Stimulated activated CD8-positive, alpha-beta memory T cell treated with anti-CD3 and anti-CD28 coated beads, Interleukin-12 subunit alpha, Interleukin-12 subunit beta, amount 100 ng/mL, for 24 hours (primary cell): ENCODE measurements at regions not wholly inside any gene's neighbourhood (a gene's known extent, or its start where the extent isn't known, plus 50 kb on each side); places are given as distances from the start of the nearest gene placed in this dataset.
"Not testable (repeated sequence)": the region's sequence is repeated elsewhere in the genome, so short reads cannot be mapped to it uniquely, and the experiment has no call there.

Experiments
- DNase-seq: peaks from one replicate; pipeline ENCODE4 v3.0.0-alpha.2; 2020; ENCODE audit errors: extremely low read depth

DNA sequence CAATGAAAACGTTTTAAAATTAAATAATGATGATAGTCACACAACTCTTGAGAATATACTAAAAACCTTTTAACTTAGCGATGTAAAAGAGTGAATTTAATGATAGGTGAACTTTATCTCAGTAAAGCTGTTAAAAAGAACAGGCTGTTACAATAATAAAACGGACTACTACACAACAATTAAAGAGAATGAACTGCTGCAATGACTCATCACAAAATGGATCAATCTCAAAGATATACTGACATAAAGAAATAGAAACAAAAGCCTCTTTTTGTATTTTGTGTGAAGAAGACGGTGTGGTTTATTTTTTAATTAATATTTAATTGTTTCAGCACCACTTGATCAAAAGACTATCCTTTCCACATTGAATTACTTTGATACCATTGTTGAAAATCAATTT, 352.4 kb upstream of the GJE1 start:
- no peak for DNase-seq

DNA sequence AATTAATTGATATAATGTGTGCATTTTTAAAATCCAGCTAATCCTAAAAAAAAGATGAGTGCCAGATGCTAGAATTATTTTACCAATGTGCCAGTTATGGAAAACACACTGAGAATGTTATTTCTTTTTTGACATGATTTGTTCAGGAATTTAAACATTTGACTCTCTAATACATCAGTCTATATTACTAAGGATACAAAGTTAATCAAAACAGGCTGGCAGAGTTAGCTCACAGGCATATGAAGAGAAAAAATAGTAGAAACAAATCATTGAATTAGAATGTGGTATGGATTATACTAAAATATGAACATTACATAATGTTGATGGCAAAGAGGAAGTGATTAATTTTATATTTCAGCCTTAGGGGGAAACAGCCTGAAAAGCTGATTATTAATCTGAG, 368.3 kb upstream of the GJE1 start:
- no peak for DNase-seq

- no peak for DNase-seq
These were observed 374.3 kb upstream of the GJE1 start for GRCh38 chr6:141758430-141758829.

GRCh38 chr6:141753180-141753579, 379.5 kb upstream of the GJE1 start:
- DNase-seq = no peak

DNA sequence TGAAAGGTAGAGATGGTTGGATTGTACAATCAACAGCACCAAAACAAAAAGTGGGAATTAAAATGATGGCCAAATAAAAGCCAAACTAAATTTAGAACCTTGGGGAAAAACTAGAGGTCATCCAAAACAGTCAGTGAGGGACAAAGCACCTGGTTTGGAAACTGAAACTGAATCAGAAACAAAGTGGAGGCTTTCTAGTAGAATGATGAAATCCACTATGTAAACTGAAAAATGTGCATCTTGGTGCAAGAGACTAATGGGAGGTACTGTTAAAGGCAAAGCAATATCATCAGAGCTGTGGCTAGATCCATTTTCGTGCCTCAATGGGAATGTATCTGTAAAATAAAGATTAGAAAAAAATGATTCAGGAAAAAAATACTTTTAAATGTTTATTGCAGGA, 380.0 kb upstream of the GJE1 start:
- DNase-seq = no peak

GRCh38 chr6:141746324-141746723, 386.4 kb upstream of the GJE1 start:
- DNase-seq = not testable (repeated sequence)

DNA sequence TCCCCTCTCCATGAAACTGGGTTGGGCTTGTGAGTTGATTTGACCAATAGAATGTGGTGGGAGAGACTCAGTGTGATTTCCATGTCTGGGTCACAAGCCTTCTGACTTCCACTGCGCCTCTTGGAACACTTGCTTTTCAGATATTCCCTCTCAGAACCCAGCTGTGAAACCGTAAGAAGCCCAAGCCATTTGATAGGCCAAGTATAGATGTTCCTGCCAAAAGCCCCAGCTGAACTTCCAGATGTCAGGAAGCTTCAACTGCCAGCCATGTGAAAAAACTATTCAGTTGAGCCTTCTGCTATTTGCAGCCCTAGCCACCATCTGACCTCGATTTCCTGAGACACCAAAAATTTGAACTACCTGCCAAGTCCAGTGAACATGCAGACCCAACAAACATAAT, 387.8 kb upstream of the GJE1 start:
- DNase-seq = no peak

DNA sequence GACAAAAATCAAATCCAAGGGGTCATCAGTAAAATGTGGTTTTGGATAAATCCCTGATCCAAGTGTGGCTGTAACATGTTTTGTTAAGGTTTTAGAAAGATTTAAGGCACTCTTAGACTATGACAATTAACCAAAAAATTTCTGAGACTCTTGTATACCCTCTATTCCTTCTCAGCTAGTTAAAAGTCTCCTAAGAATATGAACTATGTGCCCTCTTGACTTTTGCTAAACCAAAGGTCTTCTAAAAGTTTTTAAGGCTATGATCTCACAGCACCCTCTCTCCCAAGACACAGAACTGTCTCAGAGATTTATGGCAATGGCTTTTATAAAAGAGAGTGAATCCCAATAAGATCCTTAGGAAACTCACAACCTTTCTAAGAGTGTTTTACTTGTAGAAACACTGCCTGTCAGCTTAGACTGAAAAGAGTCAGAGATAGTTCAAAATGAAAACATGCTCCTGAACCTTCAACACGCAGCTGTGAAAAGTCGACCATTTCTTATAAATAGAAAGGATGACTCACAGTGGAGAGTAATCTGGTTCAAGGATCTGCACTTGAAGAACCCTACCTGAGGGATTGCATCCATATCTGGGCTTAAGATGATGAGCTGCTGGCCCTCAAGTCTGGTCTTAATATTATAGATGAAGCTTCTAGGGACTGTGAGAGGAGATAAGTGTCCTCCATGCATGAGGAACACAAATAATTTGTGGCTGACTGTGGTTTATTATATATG, 388.4 kb upstream of the GJE1 start:
- no peak for DNase-seq

DNA sequence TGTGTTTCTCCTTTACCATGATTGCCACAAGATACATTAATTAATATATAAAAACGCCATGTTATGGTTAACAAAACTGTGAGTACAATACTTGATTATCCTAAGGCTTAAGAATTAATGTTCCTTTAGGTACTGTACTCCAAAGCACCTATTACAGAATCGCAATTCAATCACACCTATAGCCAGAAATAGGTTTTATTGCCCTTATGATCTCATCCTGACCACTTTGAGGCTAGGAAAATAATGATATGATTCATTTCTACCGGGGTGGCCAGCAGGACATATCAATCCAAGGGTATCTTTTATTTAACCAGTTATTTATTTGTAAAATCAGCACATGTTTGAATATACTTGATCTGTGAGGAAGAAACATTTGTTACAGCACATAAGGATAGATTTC, 396.6 kb upstream of the GJE1 start:
- no peak for DNase-seq

GRCh38 chr6:141735126-141735525, 397.6 kb upstream of the GJE1 start:
- DNase-seq = no peak

DNA sequence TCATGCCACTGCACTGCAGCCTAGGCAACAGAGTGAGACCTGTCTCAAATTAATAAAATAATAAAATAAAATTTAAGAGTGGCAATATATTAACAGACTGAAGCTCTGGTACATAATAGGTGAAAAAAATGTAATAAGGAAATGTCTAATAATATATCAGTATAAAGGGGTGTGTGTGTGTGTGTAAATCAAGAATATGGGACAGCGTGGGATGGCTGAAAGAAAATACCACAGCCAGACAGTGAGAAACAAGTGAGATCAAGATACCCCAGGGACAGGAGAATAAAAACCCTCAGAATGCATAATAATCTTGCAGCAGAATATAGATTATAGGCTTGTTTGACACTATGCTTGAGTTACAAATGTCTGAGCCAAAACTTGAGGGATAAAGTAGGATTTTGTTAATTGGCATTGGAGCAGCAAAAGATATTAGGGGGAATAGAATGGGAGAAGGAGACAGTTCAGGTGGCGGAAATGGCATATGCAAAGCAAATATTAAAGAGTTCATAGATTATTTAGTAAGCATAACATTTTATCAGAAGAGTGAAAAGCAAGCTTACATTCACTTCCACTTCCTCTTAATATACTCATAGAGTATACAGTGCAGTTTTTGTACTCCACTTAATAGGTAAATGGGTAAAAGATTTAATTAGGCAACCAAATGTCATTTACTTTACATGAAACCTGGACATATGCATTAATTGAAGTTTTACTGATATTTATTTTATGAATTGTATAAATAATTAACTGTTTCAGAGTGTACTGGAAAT, 398.5 kb upstream of the GJE1 start:
- DNase-seq = no peak

- no peak for DNase-seq
These were observed 403.6 kb upstream of the GJE1 start for GRCh38 chr6:141729146-141729545.

- DNase-seq = no peak
These were observed 404.4 kb upstream of the GJE1 start for GRCh38 chr6:141728330-141728729.

DNA sequence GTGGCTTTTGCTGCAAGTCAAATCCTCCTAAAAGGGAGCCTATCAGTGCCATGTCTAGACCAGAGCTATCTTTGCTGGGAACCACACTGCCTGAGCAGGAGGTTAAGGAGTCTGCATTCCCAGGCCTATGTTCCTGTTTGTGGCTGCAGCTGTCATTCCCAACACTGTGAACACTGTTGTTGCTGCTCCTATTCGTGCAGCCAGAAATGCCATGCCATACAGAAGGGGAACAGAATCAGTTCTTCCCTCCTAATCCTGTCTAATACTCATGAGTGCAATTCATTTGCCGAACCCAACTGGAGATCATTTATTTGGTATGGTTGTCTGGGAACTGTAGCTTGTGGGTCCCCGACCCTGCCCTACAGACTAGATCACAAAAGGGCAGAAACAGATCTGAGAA, 406.5 kb upstream of the GJE1 start:
- no peak for DNase-seq

DNA sequence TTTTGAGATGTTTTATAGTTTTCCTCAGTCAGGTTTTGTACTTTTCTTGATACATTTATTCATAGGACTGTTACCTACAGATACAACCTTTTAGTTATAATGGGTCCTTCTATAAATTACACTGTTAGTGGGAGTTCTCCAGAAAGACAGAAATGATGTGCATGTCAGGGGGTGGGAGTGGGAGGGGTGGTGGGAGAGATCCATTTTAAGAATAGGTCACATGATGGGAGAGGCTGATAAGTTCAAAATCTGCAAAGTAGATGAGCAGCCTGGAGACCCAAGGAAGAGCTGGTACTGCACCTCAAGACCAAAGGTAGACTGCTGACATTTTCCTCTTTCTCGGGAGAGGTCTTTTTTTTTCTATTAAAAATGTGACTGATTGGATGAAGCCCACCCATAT, 408.0 kb upstream of the GJE1 start:
- DNase-seq = no peak

DNA sequence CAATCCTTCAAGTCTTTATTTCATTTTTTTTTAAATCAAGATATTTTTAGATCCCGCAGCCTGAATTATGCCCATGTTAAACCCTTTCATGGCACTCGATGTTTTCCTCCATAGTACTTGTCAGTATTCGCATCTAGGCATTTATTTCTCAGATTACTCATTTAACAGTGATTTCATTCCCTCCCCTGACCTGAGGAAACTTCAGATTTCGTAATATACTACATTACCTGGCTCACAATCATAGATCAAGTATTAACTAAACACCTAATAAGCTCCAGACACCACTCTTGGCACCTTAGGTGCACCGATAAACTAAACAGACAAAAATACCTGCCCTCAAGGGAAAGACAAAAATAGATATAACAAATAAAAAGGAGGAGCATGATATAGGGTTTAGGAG, 413.2 kb upstream of the GJE1 start:
- no peak for DNase-seq

DNA sequence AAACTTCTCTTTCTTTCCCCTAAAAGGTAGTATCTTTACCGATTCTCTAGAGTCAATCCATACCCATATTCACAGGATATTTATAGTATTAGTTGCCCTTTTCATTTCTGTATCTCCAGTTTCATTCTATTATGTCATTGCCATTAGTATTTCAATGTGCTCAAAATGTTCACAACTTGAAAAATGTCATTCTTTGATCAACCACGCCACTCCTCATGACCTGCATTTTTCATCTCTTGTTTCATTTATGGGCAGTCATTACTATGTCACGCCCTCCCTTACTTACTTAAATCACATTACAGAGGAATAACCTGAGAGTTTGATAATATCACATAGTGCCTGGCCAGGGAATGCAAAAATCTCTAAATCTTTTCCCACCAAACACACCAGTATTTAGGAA, 427.3 kb upstream of the GJE1 start:
- DNase-seq = no peak

DNA sequence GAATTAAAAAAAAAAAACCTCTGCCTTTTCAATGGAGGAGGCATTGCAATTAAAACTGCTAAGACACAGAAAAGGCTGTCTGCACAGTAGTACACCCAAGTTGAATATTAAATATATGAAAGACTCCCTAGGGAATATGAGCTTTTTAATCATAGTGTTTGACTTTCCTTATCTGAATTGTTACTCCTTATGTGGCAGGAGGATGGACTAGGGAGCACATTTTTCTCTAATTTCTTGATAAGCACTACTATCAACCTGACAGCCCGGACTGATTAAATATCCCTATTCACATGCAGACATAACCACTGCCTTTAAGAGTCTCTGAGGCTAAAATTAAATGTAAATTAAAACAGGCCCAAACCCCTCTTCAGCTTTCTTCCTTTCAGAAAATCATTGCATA, 428.6 kb upstream of the GJE1 start:
- DNase-seq = no peak

DNA sequence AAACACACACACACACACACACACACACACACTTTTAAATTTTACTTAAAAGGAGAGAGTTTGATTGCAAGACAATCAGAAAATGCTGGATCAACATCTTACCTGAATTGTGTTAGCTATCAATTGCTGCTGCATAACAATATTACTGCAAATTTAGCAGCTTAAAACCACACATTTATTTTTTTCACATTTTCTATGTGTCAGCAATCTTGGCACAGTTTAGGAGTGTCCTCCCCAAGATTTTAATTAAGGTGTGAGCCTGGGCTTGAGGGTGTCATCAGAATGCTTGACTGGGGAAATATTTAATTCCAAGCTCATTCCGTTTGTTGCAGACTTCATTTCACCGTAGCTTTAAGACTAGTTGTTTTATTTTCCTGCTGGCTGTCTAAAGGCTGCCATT, 431.0 kb upstream of the GJE1 start:
- no peak for DNase-seq

DNA sequence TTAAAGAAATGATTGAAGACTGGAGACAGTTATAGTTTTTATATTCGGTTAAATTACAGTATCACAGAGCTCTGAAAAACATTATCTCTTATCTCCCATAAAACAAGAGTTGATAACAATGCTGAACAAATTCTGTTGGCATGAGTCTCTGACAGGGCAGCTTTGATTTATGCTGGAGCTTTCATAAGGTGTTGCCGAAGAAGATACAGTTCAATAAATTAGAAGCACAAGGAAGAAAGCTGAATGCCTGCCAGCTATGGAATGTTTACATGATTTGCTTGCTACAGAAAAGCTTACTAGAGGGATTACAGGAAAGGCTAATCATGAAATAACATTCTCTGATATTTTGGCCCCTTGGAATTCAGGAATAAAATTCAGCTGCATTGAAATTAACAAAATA, 431.9 kb upstream of the GJE1 start:
- DNase-seq = no peak

DNA sequence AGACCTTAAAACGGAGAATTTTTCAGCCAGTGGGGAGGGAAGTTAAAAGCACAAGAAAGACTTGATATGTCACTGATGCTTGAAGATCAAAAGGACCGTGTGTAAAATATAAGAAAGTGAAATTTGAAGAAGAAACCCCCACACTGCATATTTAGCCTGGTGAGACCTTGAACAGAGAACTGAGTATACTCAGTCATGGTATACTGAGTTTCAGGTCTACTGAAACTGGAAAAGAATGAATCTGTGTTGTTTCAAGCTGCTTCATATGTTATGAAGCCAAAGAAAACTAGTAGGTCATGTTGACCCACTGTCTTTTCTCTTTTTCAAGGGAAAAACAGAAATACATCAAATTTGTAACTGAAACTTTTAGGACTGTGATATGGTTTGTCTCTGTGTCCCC, 443.8 kb upstream of the GJE1 start:
- DNase-seq = no peak

GRCh38 chr6:141685416-141685815, 447.3 kb upstream of the GJE1 start:
- DNase-seq = no peak

DNA sequence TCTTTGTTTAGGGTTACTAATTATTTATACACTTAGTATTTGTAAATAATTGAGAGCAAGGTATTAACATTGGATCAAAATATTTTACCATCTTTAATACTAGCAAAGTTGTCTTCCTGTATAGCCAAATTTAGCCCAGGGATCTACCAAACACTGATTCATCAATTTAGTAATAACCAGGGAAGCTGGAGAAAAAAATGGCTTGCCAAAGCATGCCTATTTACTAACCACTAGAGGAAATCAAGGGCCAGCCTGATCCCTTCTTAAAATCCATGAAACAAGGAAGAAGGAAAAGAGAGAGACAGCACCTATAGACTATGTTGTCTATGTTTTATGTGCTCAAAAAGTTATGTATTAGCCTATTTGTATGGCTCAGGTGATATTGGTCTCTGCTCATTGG, 450.3 kb upstream of the GJE1 start:
- DNase-seq = no peak
